HG02938 (cell line): ENCODE measurements at regions not wholly inside any gene's neighbourhood (a gene's known extent, or its start where the extent isn't known, plus 50 kb on each side); places are given as distances from the start of the nearest gene placed in this dataset.
"Not testable (repeated sequence)": the region's sequence is repeated elsewhere in the genome, so short reads cannot be mapped to it uniquely, and the experiment has no call there.

Experiments used
- ATAC-seq: cut with Tn5 transposase; IDR thresholded peaks from one replicate; pipeline ENCODE4 v1.9.1; 2021; ENCODE audit warnings: mild to moderate bottlenecking, moderate library complexity; ENCODE audit not compliant: unreplicated experiment

DNA sequence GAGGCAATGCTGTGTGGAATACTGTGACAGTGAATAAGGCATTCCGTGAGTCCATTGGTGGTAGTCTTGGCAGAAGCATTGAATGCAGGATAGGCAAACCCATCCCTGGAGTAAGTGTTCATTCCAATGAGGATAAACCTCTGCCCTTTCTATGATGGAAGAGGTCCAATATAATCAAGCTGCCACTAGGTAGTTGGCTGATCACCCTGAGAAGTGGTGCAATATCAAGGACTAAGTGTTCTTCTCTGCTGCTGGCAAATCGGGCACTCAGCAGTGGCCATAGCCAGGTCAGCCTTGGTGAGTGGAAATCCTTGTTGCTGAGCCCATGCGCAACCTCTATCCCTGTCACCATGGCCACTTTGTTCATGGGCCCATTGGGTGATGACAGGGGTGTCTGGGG, 70.1 kb downstream of the FBXO4 start:
- ATAC-seq, result no peak

DNA sequence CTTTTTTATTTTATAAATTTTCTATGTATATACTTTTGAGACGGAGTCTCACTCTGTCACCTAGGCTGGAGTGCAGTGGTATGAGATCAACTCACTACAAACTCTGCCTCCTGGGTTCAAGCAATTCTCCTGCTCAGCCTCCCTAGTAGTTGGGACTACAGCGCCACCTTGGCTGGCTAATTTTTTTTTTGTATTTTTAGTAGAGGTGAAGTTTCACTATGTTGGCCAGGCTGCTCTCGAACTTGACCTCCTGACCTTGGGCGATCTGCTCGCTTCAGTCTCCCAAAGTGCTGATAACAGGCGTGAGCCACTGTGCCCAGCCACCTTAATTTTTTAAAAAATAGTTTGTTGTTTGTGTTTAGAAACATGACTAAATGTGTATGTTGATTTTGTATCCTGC, 76.6 kb downstream of the FBXO4 start:
- no peak for ATAC-seq

DNA sequence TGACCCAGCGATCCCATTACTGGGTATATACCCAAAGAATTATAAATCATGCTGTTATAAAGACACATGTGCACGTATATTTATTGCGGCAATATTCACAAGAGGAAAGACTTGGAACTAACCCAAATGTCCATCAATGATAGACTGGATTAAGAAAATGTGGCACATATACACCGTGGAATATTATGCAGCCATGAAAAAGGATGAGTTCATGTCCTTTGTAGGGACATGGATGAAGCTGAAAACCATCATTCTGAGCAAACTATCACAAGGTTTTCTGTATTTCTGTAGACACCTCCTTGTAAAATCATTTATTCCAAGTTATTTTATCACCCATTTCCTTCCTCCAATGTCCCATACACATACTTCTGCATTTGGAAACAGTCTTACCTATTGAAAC, 78.8 kb downstream of the FBXO4 start:
- ATAC-seq, result not testable (repeated sequence)

DNA sequence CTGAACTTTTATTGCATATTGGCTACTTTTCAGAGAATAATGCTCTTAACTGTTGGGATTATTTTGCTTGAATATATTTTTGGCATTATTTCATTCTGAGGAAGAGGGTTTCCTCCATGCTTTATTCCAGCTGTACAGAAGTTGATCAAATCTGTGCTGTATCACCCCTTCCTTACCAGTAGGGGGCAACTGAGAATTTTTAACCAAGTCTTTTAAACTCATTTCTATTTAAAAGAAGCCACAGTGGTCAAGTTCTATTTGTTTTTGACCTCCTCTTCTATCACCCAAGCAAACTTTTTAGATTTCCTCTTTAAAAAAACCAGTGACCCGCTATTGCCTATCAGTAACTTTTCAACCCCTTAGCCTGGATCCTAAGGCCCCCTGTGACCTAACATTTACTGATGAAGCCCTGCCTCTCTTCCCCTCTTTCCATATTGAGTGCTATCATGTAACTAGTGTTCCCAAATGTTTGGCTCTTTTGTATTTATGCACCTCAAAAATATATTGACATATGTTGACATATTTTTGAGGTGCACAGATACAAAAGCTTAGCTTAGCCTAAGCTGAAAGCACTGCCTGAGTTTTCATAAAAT, 80.6 kb downstream of the FBXO4 start:
- peak; percentile 58 for ATAC-seq

DNA sequence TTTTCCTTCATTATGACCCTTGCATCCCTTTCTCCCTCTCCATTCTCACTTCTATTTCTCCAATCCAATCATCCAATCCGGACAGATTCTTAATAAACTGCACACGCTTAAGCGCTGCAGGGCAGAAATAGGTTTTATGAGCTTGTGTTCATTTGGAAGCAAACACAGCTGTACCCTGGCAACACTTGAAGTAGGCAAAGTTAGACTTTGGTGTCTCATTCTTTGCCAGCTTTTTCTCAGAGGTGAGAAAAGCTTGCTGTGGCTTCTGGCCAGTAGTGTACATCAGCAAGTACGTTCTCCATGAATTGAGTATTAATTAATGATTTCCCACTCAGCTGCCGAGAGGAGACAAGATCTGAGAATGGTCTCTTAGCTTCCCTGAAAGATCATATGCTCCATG, 88.5 kb downstream of the FBXO4 start:
- no peak for ATAC-seq

DNA sequence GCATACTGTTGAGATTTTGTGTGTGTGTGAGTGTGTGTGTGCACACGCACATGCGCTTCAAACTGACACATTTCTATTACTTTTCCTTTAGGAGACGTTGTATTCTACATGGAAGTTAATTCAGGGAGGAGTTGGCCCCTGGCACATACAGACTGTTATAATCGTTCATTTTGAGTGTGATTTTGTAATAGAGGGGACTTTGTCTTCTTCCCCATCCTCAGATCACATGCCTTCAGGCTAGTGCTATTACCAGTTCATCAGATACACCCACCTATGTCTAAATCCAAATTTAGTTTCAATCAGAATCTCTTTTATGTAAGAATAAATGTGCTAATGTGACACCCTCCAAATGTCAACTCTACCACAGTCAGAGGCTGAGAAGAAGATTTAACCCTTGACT, 90.2 kb downstream of the FBXO4 start:
- ATAC-seq, result no peak

DNA sequence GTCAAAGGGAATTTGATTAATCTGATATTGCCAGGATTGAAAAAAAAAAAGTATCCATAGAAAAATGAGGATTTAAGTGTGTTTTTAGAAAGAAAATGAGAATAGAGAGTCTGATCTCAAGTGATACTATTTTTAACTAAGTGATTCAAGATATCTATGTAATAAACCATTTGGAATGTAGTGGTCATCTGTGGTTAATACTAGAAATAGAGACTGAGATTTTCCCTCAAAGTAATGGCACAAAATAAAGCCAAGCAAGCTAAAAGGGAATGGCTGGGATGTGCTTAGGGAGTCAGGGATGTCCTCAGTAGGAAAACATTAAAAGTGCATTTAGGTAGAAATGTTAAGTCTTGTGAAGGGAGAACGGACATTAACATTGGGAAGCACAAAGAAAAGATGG, 90.6 kb downstream of the FBXO4 start:
- ATAC-seq, result no peak

DNA sequence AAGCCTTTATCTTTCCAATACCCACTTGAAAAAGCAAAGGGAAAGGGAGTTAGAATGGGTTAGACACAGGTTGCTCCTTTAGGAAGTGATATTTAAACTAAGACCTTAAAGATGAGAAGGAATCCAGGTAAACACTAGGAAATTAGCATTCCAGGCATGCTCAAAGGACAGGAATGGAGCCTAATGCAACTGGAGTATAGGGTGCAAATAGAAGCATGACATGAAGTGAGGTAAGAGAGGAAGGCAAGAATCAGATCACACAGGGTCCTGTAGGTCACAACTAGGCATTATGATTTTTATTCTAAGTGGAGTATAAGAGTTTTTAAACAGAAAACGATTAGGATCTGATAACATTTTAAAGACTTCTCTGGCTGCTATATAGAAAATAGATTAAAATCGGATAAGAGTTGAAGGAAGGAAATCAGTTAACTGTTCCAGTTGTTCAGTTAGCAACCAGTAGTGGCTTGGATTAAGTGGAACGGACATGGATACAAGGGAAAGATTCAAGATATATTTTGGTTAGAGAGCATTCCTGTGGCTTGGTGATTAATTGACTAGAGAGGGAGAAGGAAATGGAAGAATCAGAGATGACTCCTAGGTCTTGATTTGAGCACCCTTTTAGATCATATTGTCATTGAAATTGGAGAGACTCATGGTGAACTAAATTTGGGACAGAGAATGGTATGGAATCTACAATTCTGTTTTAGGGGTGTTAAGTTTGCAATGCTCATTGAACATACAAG, 95.9 kb downstream of the FBXO4 start:
- no peak for ATAC-seq

DNA sequence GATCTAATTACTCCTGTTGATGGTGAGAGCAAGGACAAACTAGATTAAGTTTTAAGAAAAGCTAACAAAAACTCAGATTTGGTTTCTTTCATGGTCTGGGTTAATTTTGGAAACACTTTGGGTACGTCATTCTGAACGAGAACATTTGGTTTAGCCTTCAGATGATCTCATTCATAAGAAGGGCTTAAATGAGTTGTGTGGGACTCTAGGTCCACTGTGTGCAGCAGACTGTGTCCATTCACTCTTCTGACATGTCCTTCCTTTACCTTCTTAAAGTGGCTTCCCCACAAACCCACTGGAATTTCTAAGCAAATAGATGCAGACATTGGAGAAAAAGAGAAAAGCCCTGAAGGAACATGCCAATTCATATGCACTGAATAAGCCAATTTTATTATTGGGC, 96.8 kb downstream of the FBXO4 start:
- peak; percentile 64 for ATAC-seq

DNA sequence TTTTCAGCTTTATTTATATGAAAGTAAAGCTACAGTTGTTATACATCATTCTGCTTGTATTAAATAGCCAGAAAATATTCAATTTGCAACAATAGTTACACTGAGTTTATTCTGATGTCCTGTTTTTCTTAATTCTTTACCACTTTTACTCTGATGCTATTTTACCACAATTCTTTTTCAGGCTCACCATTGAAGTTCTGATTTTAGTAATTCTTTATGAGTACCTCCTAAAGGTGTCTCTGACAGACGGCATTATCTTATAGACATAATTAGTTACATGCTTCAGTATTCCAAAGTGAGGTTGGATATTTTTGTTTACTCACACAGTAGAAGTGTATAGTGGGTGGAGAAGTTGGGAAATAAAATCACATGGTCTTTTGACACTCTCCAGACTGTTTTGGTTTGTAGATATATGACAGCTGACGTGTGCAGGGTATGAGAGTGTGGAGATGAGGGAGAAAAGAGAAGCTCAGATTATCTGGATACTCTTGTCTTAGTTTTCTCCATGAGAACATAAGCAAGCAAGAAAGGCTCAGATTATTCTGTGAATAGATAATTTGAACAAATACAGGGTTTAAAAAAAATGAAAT, 97.4 kb downstream of the FBXO4 start:
- ATAC-seq, result no peak

DNA sequence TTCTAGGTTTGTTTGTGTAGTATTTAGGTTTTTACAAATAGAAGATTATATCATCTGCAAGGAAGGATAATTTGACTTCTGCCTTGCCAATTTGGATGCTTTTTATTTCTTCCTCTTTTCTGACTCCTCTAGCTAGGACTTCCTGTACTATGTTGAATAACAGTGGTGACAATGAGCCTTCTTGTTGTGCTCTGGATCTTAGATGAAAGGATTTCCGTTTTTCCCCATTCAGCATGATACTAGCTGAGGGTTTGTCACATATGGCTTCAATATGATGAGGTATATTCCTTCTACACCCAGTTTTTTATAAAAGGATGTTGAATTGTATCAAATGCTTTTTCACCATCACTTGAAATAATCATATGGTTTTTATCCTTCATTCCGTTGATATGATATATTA, 101.4 kb downstream of the FBXO4 start:
- no peak for ATAC-seq

DNA sequence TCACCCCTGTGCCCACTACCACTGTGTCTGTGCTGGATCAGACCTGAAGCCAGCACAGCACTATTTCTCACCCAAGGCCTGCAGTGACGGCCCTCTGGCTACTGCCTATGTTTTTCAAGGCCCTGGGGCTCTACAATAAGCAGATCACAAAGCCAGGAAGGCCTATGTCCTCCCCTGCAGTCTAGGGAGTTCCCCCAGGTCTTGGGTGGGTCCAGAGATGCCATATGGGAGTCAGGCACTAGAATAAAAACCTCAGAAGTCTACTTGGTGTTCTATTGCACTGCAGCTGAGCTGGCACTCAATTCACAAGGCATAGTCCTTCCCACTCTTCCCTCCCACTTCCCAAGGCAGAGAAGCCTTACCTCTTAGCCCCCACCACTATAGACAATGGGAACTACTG, 107.1 kb downstream of the FBXO4 start:
- ATAC-seq, result no peak

DNA sequence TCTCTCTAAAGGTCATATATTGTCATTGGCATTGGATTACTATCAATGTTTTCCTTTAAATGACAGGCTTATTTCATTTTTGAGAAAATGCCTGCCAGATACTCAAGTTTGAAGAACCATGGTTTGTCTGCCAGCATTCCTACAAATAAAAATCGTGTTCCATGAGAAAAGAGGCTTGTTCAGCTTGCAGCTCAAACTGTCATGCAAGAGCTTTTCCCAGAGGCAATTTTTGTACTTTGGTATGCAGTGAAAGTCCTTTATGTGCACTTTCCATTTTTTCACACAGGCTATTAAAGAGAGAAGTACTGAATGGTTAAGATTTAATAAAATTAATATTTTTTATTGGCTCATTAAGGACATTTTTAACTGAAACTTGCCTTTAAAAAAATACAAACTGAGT, 110.4 kb downstream of the FBXO4 start:
- ATAC-seq, result no peak

DNA sequence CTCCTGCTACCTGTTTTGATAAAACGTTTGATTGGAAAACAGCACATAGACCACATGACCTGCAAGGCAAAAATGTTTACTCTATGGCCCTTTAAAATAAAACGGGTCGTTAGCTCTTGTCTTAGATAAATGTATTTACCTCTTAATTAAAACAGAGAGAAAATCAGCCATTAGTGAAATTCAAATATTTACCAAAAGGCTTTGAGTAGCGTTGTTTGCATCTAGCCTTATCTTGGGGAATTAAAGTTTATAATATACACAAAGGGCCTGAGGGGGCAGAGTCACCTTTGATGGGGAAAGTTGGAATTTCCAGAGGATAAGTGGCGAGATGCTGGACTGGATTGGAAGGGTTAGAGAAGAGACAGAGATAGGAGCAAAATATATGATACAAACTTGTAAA, 111.3 kb downstream of the FBXO4 start:
- ATAC-seq, result no peak

DNA sequence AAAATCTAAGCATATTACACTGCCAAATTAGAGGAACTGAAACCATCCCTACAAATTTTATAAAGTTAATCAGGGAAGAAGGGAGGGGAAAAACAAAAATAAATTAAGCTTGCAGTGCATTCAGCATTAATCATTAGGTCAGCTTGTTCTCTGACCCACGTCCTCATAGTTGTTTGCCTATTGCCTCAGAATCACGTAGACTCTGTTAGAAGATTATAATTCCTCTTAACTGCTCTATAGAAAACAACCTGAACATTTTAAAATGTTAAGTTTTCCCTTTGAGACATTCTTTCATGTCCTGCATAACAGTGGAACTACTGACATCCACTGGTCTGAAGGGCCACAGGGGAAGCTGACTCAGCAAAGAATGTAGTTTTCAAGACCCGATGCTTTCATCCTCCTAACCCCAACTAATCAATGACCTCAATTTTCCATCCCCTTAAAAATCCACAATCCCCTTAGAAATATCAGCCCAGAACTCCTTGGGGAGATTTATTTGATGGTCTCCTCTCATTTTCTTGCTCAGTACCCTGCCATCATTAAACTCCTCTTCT, 112.4 kb downstream of the FBXO4 start:
- no peak for ATAC-seq

DNA sequence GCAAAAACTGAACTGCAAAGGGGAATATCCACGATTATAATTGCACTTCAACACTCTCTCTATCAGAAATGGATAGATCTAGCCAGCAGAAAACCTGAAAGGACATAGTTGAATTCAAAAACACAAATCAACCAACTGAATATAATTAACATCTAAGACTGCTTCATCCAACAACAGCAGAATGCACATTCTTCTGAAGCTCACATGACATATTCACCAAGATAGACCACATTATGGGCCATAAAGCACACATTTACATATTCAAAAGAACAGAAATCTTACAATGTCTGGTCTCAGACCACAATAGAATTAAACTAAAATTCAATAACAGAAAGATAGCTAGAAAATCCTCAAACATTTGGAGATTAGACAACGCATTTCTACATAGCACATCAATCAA, 118.3 kb downstream of the FBXO4 start:
- ATAC-seq, result no peak

DNA sequence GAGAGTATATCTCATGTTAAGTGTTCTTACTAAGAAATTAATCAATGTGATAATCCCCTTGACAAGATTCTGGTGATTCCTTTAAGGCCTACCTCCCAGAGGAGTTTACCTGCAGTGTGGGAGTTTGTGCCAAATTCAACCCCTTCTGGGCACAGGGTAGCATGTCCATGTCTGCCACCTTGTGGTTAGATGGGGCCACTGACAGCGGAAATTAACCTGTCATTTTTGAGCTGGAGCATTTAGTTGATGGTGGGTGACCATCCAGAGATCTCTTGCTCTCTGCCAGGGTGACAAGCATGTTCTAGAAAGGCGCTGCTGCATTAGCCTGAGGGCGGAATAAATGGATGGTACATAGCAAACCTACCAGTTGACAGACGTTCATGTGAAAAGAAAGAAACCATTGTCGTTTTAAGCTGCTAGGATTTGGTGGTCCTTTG, 132.2 kb downstream of the FBXO4 start:
- ATAC-seq, result peak; percentile 90

DNA sequence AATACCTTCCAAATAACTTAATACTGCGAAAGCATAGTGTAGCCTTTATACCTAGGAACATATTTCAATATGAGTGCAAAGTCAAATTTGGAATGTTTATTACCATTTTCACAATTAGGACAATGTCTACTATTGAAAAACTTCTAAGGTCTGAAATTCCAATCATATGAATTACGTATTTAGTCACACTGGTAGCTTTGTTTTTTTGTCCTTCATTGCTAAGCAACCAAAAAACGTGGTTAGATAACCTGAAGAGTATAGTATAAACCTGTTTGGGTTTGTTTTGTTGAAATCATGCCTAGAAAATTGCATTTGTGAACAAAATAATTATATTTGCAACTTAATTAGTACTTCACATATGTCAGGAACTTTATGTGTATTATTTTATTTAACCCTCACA, 134.2 kb downstream of the FBXO4 start:
- no peak for ATAC-seq

DNA sequence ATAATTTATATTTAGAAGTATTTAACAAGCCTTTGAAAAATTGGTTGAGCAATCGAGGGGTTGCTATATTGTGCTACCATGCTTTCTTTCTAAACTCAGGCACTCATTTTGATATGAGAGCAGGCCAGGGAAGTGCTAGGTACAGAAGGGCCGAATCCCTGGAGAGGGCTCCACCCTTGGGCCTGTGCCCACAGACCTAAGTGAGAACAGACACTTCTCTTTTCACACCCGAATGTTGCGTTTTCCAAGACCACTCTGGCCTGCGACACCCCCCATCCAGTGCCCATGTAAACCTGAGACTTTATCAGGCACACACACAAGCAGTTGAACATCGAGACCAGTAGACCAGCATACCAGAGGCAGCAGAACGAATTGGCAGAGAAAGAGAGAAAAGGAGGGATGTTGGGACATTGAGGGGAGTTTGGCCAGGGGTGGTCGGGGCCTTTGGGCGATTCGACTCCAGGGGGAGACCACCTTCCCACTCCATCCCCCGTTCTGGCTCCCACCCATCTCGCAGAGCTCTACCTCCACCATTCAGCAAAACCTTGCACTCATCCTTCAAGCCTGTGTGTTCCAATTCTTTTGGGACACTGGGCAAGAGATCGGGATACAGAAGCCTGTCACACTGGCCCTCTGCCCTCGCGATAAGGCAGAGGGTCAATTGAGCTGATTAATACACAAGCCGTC, 134.8 kb downstream of the FBXO4 start:
- ATAC-seq, result no peak

DNA sequence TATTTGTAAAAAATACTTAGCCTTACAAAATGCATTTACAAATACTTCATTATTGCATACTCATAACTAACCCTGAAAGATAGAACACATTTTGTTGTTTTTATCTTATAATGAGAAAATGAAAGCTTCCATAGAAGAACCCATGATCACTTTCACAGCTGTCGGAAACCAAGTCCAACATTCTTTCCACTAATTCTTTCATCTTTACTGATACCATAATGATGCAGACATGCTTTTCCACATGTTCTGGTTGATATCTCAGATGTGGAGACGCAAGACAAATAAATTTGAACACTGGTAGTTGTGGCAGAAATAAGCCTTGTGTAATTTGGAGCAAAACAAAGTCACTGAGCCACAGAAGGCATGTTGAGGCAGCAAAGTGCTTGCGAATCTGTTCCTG, 136.0 kb downstream of the FBXO4 start:
- ATAC-seq, result no peak

DNA sequence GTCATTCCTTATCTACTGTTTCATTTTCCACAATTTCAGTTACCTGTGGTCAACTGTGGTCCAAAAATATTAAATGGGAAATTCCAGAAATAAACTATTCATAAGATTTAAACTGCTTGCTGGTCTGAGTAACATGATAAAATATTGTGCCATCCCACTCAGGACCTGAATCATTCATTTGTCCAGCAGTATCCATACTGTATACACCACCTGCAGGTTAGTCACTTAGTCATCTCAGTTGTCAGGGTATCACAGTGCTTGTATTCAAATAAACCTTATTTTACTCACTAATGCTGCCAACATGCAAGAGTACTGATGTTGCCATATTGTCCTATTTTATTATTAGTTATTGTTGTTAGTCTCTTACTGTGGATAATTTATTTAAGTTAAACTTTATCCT, 139.7 kb downstream of the FBXO4 start:
- no peak for ATAC-seq

DNA sequence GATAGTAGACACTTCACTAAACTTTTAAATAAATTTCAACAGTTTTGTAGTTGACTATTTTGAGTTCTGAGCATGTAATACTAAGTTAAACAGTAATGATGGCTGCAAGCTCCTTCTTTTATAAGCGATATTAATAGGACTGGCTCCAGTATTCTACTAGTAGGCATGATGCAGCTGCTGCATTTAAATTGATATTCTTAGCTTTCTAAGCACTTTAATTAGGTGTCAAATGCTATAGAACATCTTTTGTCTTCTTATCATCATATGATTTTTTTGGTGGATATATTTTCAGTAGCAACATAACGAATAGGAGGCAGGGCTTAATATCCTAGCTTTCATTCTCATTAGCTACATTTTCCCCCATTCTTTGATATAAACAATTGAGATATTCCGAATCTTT, 141.1 kb downstream of the FBXO4 start:
- no peak for ATAC-seq
